ENCODE measurements at regions not wholly inside any gene's neighbourhood (a gene's known extent, or its start where the extent isn't known, plus 50 kb on each side); places are given as distances from the start of the nearest gene placed in this dataset.

- no peak for TF ChIP-seq CTCF (IDR thresholded peaks at IDR 0.05)
- no peaks in the 10 kb centered on the region for H3K27me3 ChIP-seq
- WGBS, 2 donors = 77 to 83% methylated on average over 2 of the region's 2 CpGs
- H3K27ac ChIP-seq = no peak overlapping the region
- no peaks in the 10 kb centered on the region for H3K4me1 ChIP-seq
- no peak for DNase-seq
- H3K4me3 ChIP-seq = no peak overlapping the region
- intact Hi-C loops (cut with DNase I) = no loop called here
- no peak for ATAC-seq
- no peaks in the 10 kb centered on the region for H3K9me3 ChIP-seq
- no peaks in the 10 kb centered on the region for H3K36me3 ChIP-seq
- no peak for FAIRE-seq
Measured at GRCh38 chr13:90533866-90534265, 813.6 kb upstream of the MIR17HG start.

- no peaks in the 10 kb centered on the region for H3K4me1 ChIP-seq
- no peak for TF ChIP-seq CTCF (IDR thresholded peaks at IDR 0.05)
- H3K27ac ChIP-seq = no peak overlapping the region
- no peaks in the 10 kb centered on the region for H3K36me3 ChIP-seq
- FAIRE-seq (no peak), DNase-seq (no peak), ATAC-seq (no peak)
- H3K9me3 ChIP-seq = no peaks in the 10 kb centered on the region
- H3K4me3 ChIP-seq = no peak overlapping the region
- WGBS, 2 donors = 79 to 84% methylated on average over 7 of the region's 7 CpGs
- intact Hi-C loops (cut with DNase I) = no loop called here
- no peaks in the 10 kb centered on the region for H3K27me3 ChIP-seq
Measured at GRCh38 chr13:90534617-90535370, 812.7 kb upstream of the MIR17HG start.

- Histone ChIP-seq H3K27ac (no peak overlapping the region), H3K4me3 (no peak overlapping the region), H3K36me3 (no peaks in the 10 kb centered on the region), H3K9me3 (no peaks in the 10 kb centered on the region), H3K4me1 (no peaks in the 10 kb centered on the region), H3K27me3 (no peaks in the 10 kb centered on the region)
- no peak for ATAC-seq
- no peak for FAIRE-seq
- no peak for DNase-seq
- no peak for TF ChIP-seq CTCF (IDR thresholded peaks at IDR 0.05)
- 84 to 85% methylated on average over 2 of the region's 2 CpGs for WGBS, 2 donors
- intact Hi-C loops (cut with DNase I) = no loop called here
Measured at GRCh38 chr13:90535421-90535820, 812.1 kb upstream of the MIR17HG start.

GRCh38 chr13:90538063-90538462 is 809.4 kb upstream of the MIR17HG start:
- no peak for ATAC-seq
- H3K4me1 ChIP-seq = no peaks in the 10 kb centered on the region
- DNase-seq = no peak
- H3K27me3 ChIP-seq = no peaks in the 10 kb centered on the region
- H3K4me3 ChIP-seq = no peak overlapping the region
- no peaks in the 10 kb centered on the region for H3K36me3 ChIP-seq
- TF ChIP-seq CTCF (IDR thresholded peaks at IDR 0.05) = no peak
- H3K9me3 ChIP-seq = no peaks in the 10 kb centered on the region
- no peak overlapping the region for H3K27ac ChIP-seq
- FAIRE-seq = no peak
- intact Hi-C loops (cut with DNase I) = no loop called here
- 94 to 98% methylated on average over 2 of the region's 2 CpGs for WGBS, 2 donors

- intact Hi-C loops (cut with DNase I) = no loop called here
- no peaks in the 10 kb centered on the region for H3K4me1 ChIP-seq
- no peak for FAIRE-seq
- TF ChIP-seq CTCF (IDR thresholded peaks at IDR 0.05) = no peak
- H3K27ac ChIP-seq = no peak overlapping the region
- H3K27me3 ChIP-seq = no peaks in the 10 kb centered on the region
- H3K36me3 ChIP-seq = no peaks in the 10 kb centered on the region
- H3K4me3 ChIP-seq = no peak overlapping the region
- DNase-seq = no peak
- no peak for ATAC-seq
- no peaks in the 10 kb centered on the region for H3K9me3 ChIP-seq
Measured at GRCh38 chr13:90541346-90541745, 806.1 kb upstream of the MIR17HG start.
